H1 (cell line): ENCODE measurements at regions not wholly inside any gene's neighbourhood (a gene's known extent, or its start where the extent isn't known, plus 50 kb on each side); places are given as distances from the start of the nearest gene placed in this dataset.

Experiments used
- ASH2L ChIP-seq: fragments of 200-600, 300-600 bp; sonication (generic); IDR thresholded peaks from one replicate; pipeline ENCODE4 v1.7.1; 2017; ENCODE audit warnings: low read length
- CBX8 ChIP-seq: fragments of 300-800, 300-1000 bp; sonication (generic); IDR thresholded peaks from 2 replicates; pipeline ENCODE4 v1.7.1; 2016; ENCODE audit warnings: low read depth, low read length, borderline replicate concordance
- EP300 ChIP-seq, 2 experiments: IDR thresholded peaks; 1 replicate in 1 of 2; 2 replicates in 1 of 2; pipeline ENCODE4 v1.6.1; 2011 to 2012; ENCODE audit warnings: low read depth in 2 of 2, low read length in 2 of 2, mild to moderate bottlenecking in 2 of 2, borderline replicate concordance in 1 of 2, inconsistent platforms in 1 of 2, moderate library complexity in 1 of 2
- POLR2A ChIP-seq, 2 experiments: IDR thresholded peaks; 1 replicate in 1 of 2; 2 replicates in 1 of 2; pipeline ENCODE4 v1.6.1; 2011; ENCODE audit warnings: low read depth in 2 of 2, low read length in 2 of 2, mild to moderate bottlenecking in 2 of 2; ENCODE audit errors: control extremely low read depth in 1 of 2
- POU5F1 ChIP-seq: IDR thresholded peaks from 2 replicates; pipeline ENCODE4 v1.6.1; 2011; ENCODE audit warnings: low read depth, mild to moderate bottlenecking, low read length, moderate library complexity
- RAD21 ChIP-seq, 2 experiments: IDR thresholded peaks in 1 of 2; conservative IDR thresholded peaks in 1 of 2; 2 replicates each; pipeline ENCODE4 v1.6.1; 2011; ENCODE audit warnings: low read depth in 2 of 2, low read length in 2 of 2, improper control_type of control experiment in 1 of 2, inconsistent platforms in 1 of 2, mild to moderate bottlenecking in 1 of 2, moderate library complexity in 1 of 2

DNA sequence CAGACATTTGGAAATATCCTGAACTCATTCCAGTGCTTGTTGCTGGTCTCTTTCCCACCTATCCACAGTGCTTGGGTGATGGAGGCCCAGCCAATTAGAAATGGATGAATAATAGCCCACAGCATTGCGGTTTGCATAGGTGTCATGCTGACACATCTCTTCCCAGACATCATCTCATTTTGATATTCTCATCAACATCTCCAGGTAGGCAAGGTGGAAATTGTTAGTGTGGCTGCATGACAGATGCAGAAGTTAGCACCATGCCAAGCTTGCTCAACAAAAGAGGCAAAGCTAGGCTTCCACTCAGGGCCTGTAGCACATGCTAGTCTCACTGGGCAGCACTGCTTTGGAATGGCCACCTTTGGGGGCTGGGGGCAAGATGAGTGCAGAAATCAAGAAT lies 1118.9 kb downstream of the VRK1 start (continued):
- TF ChIP-seq EP300 (IDR thresholded peaks at IDR 0.05; ENCODE audit: borderline replicate concordance in 1 of 2, low read depth in 2 of 2, low read length in 2 of 2) (no peak), POLR2A (IDR thresholded peaks at IDR 0.05; ENCODE audit: control extremely low read depth in 1 of 2, low read depth in 2 of 2, low read length in 2 of 2) (no peak), RAD21 (IDR thresholded peaks at IDR 0.05 in 1 of 2, conservative IDR thresholded peaks at IDR 0.05 in 1 of 2; ENCODE audit: low read depth in 2 of 2, low read length in 2 of 2) (no peak), CBX8 (no peak), ASH2L (no peak), POU5F1 (no peak)
